Raji (cell line): ENCODE measurements at regions not wholly inside any gene's neighbourhood (a gene's known extent, or its start where the extent isn't known, plus 50 kb on each side); places are given as distances from the start of the nearest gene placed in this dataset.

Source experiments
- POLR2A ChIP-seq: IDR thresholded peaks from 2 replicates; pipeline ENCODE4 v1.6.1; 2011; ENCODE audit warnings: low read depth, low read length, control low read depth; ENCODE audit not compliant: insufficient read depth

- TF ChIP-seq POLR2A: no peak
Observed at GRCh38 chr2:136212426-136213378, 94.8 kb upstream of the CXCR4 start.

DNA sequence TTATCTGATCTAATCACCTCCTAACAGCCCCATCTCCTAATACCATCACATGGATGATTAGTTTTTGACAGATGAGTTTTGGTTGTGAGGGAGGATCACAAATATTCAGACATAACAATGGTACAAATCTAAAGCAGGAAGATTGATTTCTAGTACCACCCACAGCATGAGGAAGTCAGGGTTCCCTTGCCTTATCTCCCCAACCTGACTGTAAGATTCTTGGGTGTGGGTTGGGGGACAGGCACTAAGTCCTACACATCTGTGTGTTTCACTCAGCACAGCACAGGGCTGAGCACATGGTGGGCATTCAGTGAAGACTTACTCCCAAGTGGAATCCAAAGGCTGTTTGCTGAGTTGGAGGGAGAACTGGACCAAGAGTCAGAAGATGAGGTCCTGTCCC, 93.8 kb upstream of the CXCR4 start:
- TF ChIP-seq POLR2A: no peak

DNA sequence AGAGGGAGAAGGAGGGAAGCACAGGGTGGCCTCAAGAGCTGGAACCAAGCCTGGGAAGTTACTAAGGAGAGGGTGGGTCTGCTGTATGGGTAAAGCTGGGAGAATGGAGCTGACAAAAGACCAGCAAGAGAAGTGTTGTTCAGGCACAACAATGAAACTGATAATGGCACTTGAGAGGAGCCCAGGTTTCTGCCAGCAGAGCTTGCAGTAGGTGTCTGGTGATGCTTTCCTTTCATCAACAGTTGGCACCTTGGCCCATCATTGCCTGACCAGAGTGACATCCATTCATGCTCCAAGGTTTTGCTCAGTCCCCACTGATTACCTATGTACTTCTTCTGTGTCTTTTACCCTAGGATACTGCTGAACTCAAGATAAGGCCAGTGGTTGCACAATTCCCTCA, 92.9 kb upstream of the CXCR4 start:
- TF ChIP-seq POLR2A: no peak

- TF ChIP-seq POLR2A: no peak
Observed at GRCh38 chr2:136210455-136210805, 92.5 kb upstream of the CXCR4 start.

DNA sequence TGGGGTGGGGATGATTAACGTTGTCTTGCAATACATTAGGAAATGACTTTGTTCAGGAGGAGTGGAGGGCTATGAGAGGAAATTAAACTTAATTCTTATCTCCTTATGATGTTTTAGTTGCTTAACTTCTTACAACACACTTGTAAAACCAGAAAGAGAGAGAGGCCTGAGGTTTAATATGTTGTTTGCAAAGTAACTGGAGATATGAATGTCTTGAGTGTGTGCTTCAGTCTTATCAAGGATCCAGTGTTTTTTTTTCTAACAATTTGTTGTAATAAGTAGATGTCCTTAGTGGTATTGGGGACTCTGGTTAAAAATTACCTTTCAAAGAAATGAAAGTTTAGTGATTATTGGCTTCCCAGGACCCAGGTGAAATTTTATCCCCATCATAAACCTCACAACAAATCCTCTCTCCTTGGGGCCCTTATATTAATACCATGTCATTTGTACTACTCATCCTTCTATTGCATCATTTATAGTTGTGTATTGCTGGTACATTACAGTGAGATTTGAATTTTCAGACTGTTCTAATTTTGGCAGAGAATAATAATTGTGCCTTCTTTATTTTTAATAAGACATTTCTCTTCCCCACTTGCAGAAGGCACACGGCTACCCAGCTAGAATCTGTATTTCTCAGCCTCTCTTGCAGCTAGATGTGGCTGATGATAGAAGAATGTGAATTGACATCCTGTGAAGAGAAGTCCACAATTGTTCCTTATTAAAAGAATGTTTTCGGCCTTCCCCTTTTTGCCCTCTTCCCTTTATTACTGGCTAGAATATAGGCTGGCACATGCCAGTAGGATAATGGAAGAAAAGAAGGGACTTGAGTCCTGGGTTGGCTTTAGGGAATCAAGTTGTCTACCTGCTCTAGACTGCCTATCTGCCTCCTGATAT, 91.9 kb upstream of the CXCR4 start:
- TF ChIP-seq POLR2A: no peak

GRCh38 chr2:136208682-136209420, 90.9 kb upstream of the CXCR4 start:
- TF ChIP-seq POLR2A: no peak

GRCh38 chr2:136207665-136208064, 89.7 kb upstream of the CXCR4 start:
- no peak for TF ChIP-seq POLR2A

GRCh38 chr2:136207030-136207623, 89.2 kb upstream of the CXCR4 start:
- peak; percentile 44; the same call in 1 of the 2 replicates for TF ChIP-seq POLR2A

GRCh38 chr2:136206613-136207012, 88.7 kb upstream of the CXCR4 start:
- TF ChIP-seq POLR2A: peak; percentile 66; the same call in 1 of the 2 replicates

- no peak for TF ChIP-seq POLR2A
Observed at GRCh38 chr2:136205615-136206014, 87.7 kb upstream of the CXCR4 start.

DNA sequence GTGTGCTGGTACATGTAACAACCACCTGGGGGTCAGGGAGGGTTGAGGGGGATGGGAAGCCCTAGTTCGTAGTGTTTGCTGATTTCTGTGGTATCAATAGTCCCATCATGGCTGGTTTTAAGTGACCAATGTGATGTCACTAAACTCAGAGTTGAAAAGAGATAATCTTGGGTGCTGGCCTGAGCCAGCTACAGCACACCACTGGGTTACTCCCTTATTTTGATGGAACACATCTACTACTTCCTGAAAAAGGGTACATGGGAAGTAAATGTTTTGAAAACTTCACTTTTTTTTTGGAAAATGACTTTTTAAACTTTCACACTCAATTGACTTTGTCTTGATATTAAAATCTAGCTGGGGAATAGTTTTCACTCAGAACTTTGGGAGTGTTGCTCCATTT, 87.0 kb upstream of the CXCR4 start:
- TF ChIP-seq POLR2A: no peak

- TF ChIP-seq POLR2A: no peak
Observed at GRCh38 chr2:136195226-136195625, 77.3 kb upstream of the CXCR4 start.

- no peak for TF ChIP-seq POLR2A
Observed at GRCh38 chr2:136191041-136191440, 73.1 kb upstream of the CXCR4 start.

- TF ChIP-seq POLR2A: no peak
Observed at GRCh38 chr2:136189221-136189782, 71.4 kb upstream of the CXCR4 start.
